ENCODE measurements at regions not wholly inside any gene's neighbourhood (a gene's known extent, or its start where the extent isn't known, plus 50 kb on each side); places are given as distances from the start of the nearest gene placed in this dataset.

DNA sequence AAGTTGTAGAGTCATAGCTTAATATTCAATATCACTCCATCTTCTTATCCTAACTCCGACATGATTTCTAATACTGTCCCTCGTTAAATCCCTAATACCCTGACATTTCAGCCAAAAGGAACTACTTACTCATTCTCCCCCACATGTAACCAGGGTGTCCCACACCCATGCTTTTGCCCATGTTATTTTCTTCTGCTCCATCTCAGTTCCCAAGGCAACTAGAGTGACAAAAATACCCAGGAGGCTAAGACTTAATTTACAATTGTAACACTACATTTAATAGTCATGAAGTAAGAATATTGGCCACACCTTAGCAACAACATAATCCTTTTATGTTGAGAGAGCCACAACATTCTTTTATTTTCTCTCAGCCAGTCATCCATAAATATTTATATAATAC is 248.5 kb upstream of the TGFBR2 start:
- no peaks in the 10 kb centered on the region for H3K9me3 Mint-ChIP-seq

GRCh38 chr3:30358871-30359270 is 247.5 kb upstream of the TGFBR2 start:
- no peak for DNase-seq
- no peak overlapping the region for H3K27ac Mint-ChIP-seq
- TF ChIP-seq, protein P1, sequence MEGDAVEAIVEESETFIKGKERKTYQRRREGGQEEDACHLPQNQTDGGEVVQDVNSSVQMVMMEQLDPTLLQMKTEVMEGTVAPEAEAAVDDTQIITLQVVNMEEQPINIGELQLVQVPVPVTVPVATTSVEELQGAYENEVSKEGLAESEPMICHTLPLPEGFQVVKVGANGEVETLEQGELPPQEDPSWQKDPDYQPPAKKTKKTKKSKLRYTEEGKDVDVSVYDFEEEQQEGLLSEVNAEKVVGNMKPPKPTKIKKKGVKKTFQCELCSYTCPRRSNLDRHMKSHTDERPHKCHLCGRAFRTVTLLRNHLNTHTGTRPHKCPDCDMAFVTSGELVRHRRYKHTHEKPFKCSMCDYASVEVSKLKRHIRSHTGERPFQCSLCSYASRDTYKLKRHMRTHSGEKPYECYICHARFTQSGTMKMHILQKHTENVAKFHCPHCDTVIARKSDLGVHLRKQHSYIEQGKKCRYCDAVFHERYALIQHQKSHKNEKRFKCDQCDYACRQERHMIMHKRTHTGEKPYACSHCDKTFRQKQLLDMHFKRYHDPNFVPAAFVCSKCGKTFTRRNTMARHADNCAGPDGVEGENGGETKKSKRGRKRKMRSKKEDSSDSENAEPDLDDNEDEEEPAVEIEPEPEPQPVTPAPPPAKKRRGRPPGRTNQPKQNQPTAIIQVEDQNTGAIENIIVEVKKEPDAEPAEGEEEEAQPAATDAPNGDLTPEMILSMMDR (IDR thresholded peaks at IDR 0.05) = no peak
- no peak overlapping the region for H3K4me3 Mint-ChIP-seq
- H3K4me1 Mint-ChIP-seq = no peaks in the 10 kb centered on the region
- no peaks in the 10 kb centered on the region for H3K36me3 Mint-ChIP-seq (ENCODE audit: low read depth)
- H3K27me3 Mint-ChIP-seq (ENCODE audit: low read depth, poor library complexity) = peaks cover 4% of the 10 kb centered on the region
- H3K9me3 Mint-ChIP-seq = no peaks in the 10 kb centered on the region

More for the DNA sequence above, 248.5 kb upstream of the TGFBR2 start:
- Mint-ChIP-seq H3K27ac (no peak overlapping the region), H3K4me3 (no peak overlapping the region), H3K4me1 (no peaks in the 10 kb centered on the region), H3K36me3 (ENCODE audit: low read depth) (no peaks in the 10 kb centered on the region), H3K27me3 (ENCODE audit: low read depth, poor library complexity) (peaks cover 4% of the 10 kb centered on the region)
- TF ChIP-seq, protein P1 (IDR thresholded peaks at IDR 0.05) = no peak
- no peak for DNase-seq

- Mint-ChIP-seq H3K27me3 (ENCODE audit: low read depth, poor library complexity) (peaks cover 3% of the 10 kb centered on the region), H3K4me1 (peaks cover 13% of the 10 kb centered on the region), H3K27ac (no peak overlapping the region), H3K4me3 (no peak overlapping the region), H3K9me3 (peaks cover 3% of the 10 kb centered on the region), H3K36me3 (ENCODE audit: low read depth) (no peaks in the 10 kb centered on the region)
- TF ChIP-seq, protein P1 (IDR thresholded peaks at IDR 0.05) = no peak
- no peak for DNase-seq
These were observed 237.4 kb upstream of the TGFBR2 start for GRCh38 chr3:30368978-30369377.

GRCh38 chr3:30370681-30371271 is 235.6 kb upstream of the TGFBR2 start:
- Mint-ChIP-seq H3K4me1 (peaks cover 13% of the 10 kb centered on the region), H3K27ac (no peak overlapping the region), H3K36me3 (ENCODE audit: low read depth) (no peaks in the 10 kb centered on the region), H3K4me3 (no peak overlapping the region), H3K27me3 (ENCODE audit: low read depth, poor library complexity) (peaks cover 3% of the 10 kb centered on the region), H3K9me3 (peaks cover 3% of the 10 kb centered on the region)
- DNase-seq = no peak
- TF ChIP-seq, protein P1 (IDR thresholded peaks at IDR 0.05) = no peak

DNA sequence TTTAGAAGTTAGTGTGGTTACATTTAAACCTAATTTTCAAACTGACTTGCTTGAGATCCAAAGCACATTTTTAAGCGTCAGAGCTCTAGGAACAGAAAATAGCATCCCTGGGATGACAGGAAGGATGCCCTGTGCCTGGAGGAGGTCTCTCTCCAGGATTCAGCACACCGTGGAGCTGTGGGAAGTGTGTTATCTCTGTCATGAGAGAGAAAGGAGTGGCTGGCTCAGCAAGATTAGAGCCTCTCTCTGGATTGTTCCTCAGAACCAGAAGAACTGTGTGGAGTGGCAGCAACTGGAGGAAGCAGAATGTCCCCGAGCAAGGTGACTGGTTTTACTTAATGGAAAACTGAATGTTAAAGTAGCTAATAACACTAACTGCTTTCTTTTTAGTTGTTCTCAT is 233.6 kb upstream of the TGFBR2 start:
- no peaks in the 10 kb centered on the region for H3K36me3 Mint-ChIP-seq (ENCODE audit: low read depth)
- DNase-seq = no peak
- TF ChIP-seq, protein P1 (IDR thresholded peaks at IDR 0.05) = no peak
- no peaks in the 10 kb centered on the region for H3K9me3 Mint-ChIP-seq
- H3K27ac Mint-ChIP-seq = no peak overlapping the region
- peaks cover 13% of the 10 kb centered on the region for H3K4me1 Mint-ChIP-seq
- no peak overlapping the region for H3K4me3 Mint-ChIP-seq
- H3K27me3 Mint-ChIP-seq (ENCODE audit: low read depth, poor library complexity) = peaks cover 3% of the 10 kb centered on the region

DNA sequence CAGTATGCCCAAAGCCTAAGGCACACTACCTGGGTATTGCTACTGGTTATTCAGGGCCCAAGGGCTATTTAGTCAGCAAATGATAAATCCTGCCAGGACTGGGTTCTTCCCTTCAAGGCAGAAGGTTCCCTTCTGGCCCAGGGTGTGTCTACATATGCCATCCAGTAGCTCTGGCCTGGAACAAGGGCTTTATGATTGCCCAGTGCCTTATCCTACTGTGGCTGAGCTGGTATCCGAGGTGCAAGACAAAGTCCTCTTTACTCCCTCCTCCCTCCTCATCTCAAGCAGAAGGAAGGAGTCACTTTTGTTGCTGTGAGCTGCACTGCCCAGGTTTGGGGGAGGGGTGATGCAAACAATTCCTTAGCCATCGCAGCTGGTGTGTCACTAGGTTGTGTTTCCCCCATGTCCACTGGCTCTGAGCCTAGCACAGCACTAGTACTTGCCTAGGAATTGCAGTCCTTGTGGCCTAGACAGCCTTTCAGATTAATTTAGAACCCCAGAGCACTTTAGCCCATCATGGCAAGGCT is 221.8 kb upstream of the TGFBR2 start:
- Mint-ChIP-seq H3K4me3 (no peak overlapping the region), H3K4me1 (no peaks in the 10 kb centered on the region), H3K27me3 (ENCODE audit: low read depth, poor library complexity) (no peaks in the 10 kb centered on the region), H3K27ac (no peak overlapping the region), H3K36me3 (ENCODE audit: low read depth) (no peaks in the 10 kb centered on the region), H3K9me3 (peaks cover 40% of the 10 kb centered on the region)
- DNase-seq = no peak
- TF ChIP-seq, protein P1 (IDR thresholded peaks at IDR 0.05) = no peak
